GM19467 (cell line): ENCODE measurements at regions not wholly inside any gene's neighbourhood (a gene's known extent, or its start where the extent isn't known, plus 50 kb on each side); places are given as distances from the start of the nearest gene placed in this dataset.

Experiments used
- ATAC-seq: cut with Tn5 transposase; IDR thresholded peaks from one replicate; pipeline ENCODE4 v1.9.1; 2021; ENCODE audit warnings: mild to moderate bottlenecking, moderate library complexity; ENCODE audit not compliant: unreplicated experiment

GRCh38 chr7:25850735-25851134, 301.3 kb upstream of the NFE2L3 start:
- no peak for ATAC-seq

GRCh38 chr7:25851332-25852210, 300.4 kb upstream of the NFE2L3 start:
- peak; percentile 72 for ATAC-seq

GRCh38 chr7:25852211-25852938, 299.6 kb upstream of the NFE2L3 start:
- ATAC-seq, result no peak

GRCh38 chr7:25852939-25853271, 299.1 kb upstream of the NFE2L3 start:
- no peak for ATAC-seq

GRCh38 chr7:25853314-25853713, 298.7 kb upstream of the NFE2L3 start:
- no peak for ATAC-seq

GRCh38 chr7:25854059-25854458, 297.9 kb upstream of the NFE2L3 start:
- ATAC-seq, result no peak

GRCh38 chr7:25854608-25855497, 297.1 kb upstream of the NFE2L3 start:
- ATAC-seq, result no peak

- peak; percentile 4 for ATAC-seq
These were observed 295.9 kb upstream of the NFE2L3 start for GRCh38 chr7:25855854-25856782.

- no peak for ATAC-seq
These were observed 294.5 kb upstream of the NFE2L3 start for GRCh38 chr7:25857376-25858067.

GRCh38 chr7:25858200-25858524, 293.8 kb upstream of the NFE2L3 start:
- no peak for ATAC-seq

- no peak for ATAC-seq
These were observed 293.2 kb upstream of the NFE2L3 start for GRCh38 chr7:25858525-25859411.

GRCh38 chr7:25859412-25860274, 292.4 kb upstream of the NFE2L3 start:
- ATAC-seq, result no peak

- no peak for ATAC-seq
These were observed 291.5 kb upstream of the NFE2L3 start for GRCh38 chr7:25860275-25861163.

- no peak for ATAC-seq
These were observed 290.9 kb upstream of the NFE2L3 start for GRCh38 chr7:25861164-25861496.

- ATAC-seq, result no peak
These were observed 290.3 kb upstream of the NFE2L3 start for GRCh38 chr7:25861601-25862260.

- peak; percentile 88 for ATAC-seq
These were observed 289.6 kb upstream of the NFE2L3 start for GRCh38 chr7:25862261-25863004.
